GM12865 (cell line): ENCODE measurements at regions not wholly inside any gene's neighbourhood (a gene's known extent, or its start where the extent isn't known, plus 50 kb on each side); places are given as distances from the start of the nearest gene placed in this dataset.

Experiments used
- DNase-seq: peaks from one replicate; pipeline ENCODE4 v3.0.0; 2010; ENCODE audit warnings: low read depth
- H3K4me3 ChIP-seq: 2 replicates; pipeline ENCODE4 v1.5.1; 2011; ENCODE audit warnings: mild to moderate bottlenecking, low read depth, low read length, control low read depth
- TF ChIP-seq, protein P1 (sequence below): IDR thresholded peaks from 2 replicates; pipeline ENCODE4 v1.5.1; 2011; ENCODE audit warnings: low read length, control low read depth, low read depth, inconsistent platforms; ENCODE audit not compliant: insufficient read depth; ENCODE audit errors: missing control alignments

DNA sequence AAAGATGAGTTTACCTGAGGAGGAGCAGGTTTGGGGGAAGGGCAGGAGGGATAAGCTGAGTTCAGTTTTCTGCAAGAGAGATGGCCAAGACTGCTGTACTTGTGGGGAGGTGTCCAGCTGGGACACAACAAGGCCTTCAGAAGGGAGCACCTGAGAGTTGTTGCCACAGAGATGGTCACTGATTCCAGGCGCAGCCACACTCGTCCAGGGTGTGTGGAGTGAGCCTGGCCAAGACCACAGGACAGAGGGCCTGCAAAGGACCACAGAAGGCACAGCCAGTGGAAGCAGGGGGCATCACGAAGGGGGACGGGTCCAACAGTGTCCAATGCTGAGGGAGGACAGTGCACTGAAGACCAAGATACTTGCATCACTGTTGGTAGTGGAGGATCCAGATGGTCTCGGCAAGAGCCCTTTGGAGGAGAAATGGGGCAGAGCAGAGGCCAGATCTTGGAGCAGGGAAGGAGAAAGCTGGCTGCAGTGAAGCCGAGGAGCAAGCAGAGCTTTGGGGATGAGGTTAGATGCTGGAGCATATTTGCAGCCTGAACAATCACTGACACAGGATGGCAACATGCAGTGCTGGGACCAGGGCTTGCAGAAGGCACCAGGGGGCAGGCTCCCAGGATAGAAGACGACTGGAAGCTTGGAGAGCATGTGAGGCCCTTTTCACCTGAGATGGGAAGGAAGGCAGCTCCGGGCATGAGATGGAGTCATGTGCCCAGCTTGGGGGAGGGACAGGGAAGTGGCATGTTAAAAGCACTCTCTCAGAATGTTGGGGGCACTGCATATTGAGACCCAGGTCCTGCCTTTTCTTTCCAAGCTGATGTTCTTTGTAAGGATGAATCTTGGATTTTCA is 214.0 kb downstream of the CYP26B1 start:
- TF ChIP-seq, protein P1, sequence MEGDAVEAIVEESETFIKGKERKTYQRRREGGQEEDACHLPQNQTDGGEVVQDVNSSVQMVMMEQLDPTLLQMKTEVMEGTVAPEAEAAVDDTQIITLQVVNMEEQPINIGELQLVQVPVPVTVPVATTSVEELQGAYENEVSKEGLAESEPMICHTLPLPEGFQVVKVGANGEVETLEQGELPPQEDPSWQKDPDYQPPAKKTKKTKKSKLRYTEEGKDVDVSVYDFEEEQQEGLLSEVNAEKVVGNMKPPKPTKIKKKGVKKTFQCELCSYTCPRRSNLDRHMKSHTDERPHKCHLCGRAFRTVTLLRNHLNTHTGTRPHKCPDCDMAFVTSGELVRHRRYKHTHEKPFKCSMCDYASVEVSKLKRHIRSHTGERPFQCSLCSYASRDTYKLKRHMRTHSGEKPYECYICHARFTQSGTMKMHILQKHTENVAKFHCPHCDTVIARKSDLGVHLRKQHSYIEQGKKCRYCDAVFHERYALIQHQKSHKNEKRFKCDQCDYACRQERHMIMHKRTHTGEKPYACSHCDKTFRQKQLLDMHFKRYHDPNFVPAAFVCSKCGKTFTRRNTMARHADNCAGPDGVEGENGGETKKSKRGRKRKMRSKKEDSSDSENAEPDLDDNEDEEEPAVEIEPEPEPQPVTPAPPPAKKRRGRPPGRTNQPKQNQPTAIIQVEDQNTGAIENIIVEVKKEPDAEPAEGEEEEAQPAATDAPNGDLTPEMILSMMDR = no peak
- no peak overlapping the region for H3K4me3 ChIP-seq
- DNase-seq = no peak

DNA sequence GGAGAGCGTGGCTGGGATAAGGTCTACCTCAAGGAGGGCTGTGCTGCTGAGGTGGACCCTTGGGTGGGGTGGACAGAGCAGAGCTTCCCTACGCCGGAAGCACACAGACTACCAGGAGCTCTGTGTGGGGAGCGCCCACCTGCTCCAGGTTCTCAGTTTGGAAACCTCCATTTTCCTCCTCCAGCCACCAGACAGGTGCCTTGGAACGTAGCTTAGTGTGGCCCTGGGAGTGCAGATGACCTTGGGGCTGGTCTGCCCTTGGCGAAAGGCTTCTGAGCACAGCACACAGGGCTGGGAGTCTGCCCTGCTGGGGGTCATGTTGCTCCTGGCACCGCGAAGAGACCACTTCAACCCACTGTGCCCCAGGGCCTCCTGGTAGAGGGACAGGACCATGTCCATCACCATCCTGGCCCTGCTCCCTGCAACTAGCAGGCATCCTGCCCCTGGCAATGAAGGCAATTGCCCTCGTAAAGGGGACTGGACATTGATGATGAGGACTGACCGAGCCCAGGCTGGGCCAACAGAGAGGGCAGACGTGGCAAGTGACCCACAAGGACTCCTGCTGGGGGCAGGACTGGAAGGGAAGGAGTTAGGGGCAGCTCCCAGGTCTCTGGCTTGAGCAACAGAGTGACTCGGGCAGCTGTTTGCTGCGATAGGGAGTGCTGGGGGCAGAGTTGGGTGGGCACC is 214.7 kb downstream of the CYP26B1 start:
- DNase-seq = no peak
- TF ChIP-seq, protein P1 = no peak
- H3K4me3 ChIP-seq = no peak overlapping the region

DNA sequence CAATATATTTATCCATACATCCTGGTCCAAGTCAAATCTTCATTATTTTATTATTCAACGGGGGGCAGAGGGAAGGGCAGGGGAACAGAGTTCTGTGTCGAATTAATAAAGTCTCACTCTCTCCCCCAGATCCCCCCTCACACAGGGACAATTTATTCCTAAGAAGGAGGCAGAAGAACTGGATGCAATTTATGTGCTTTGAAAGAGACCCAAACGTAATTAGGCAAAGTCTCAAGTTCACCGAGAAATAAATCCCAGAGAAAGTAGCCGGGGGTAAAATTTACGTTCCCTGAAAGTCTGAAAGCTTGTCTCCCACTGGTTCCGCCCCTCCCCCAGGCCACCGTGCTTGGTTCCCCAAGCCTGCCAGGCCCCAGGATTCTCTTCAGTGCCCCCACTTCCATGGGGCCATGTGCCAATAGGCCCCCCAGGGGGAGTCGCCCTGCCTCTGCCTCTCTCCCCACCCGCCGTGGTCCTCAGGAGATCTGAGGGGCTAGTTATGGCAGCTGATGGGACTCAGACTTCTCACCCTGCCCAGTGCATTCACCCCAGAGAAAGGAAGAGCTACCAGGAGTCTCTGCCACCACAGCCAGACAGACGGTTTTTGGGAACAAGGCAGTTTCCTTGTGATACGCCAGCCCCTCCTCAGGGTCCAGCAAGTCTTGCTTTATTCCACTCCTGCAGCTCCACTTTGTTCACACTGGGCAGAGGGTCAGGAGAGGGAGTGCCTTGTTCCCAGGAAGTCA is 215.5 kb downstream of the CYP26B1 start:
- no peak for DNase-seq
- no peak overlapping the region for H3K4me3 ChIP-seq
- TF ChIP-seq, protein P1 = no peak

DNA sequence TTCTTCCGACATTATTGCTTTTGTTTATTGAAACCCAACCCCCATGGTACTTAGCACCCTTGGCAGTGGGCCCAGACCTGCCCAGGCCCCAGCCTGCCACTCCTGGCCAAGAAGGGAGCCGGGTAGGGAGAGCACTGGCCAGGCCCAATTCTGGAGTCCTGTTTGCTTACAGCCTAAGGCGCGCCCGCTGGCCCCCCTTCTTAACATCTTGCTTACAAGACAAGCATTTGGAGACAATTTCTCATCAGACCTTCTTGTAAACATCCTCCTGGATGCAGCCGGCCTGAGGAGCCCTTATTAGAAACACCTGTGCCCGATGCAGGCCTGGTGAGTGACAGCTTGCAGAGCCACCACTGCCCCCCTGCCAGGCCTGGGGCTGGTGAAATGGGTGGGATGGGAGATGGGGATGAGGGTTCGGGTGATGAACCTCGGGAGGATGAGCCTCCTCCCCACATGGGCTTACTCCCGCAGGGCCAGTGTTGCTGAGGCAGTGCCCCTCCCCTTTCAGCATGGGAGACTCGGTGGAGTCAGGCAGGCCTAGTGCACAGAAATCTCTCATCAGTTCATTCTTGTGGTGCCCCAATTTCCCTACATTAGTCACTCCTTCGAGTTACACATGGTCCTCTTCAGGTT is 217.5 kb downstream of the CYP26B1 start:
- TF ChIP-seq, protein P1 = no peak
- H3K4me3 ChIP-seq = no peak overlapping the region
- no peak for DNase-seq

DNA sequence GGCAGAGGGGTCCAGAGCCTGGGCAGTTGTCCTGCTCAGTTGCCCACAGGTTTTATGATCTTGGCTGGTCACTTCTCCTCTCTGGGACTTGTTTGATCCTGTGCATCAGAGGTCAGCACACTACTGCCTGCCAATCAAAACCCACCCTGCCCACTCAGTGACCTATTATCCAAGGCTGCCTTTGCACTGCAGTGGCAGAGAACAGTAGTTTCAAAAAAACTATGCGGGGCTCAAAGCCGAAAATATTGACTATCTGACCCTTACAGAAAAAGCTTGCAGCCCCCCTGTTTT is 218.2 kb downstream of the CYP26B1 start:
- TF ChIP-seq, protein P1 = no peak
- no peak for DNase-seq
- H3K4me3 ChIP-seq = no peak overlapping the region

DNA sequence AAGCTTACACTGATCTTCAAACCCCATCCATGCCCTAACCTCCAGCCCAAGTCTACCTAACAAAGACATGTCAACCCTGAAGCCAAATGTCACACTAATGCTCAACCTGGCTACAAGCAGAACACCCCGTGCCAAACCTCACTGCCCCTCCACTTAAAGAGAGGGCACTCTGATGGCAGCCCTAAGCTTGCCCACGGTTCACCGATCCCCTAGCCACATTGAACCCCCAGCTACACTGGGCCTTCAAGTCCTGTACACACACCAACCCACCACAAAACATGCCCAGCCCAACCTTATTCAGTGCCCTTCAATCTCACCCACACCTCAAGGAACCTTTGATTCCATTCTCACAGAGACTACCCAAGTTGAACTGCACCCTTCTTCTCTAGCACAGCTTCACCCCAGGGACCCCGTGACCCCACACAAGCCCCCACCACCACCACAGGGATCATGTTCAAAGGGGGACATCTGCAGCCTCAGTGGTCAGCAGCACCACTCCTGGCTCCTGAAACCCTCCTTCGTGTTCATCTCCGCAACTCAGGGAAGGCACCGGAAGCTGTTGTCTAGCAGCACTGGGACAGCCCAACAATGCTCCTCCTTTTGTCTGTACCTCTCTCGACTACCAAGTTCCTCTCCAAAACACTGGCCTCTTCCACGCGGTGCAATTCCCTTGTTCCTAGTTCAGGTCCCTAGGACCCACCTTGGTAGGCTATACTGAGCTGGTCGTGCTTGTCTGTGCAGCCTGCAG is 218.8 kb downstream of the CYP26B1 start:
- H3K4me3 ChIP-seq = no peak overlapping the region
- TF ChIP-seq, protein P1 = no peak
- no peak for DNase-seq
